Neural cell (in vitro differentiated cells): ENCODE measurements at regions not wholly inside any gene's neighbourhood (a gene's known extent, or its start where the extent isn't known, plus 50 kb on each side); places are given as distances from the start of the nearest gene placed in this dataset.

Experiments used
- H2AFZ ChIP-seq: fragments of 200-600, 300-800 bp; sonication (generic), shearing (Covaris generic); 2 replicates; pipeline ENCODE4 v1.6.0; 2014; ENCODE audit warnings: low read depth, mild to moderate bottlenecking, antibody characterized with exemption, low read length, moderate library complexity
- H3F3A ChIP-seq: fragments of 200-600 bp; shearing (Covaris generic); 2 replicates; pipeline ENCODE4 v1.6.1; 2016; ENCODE audit warnings: mild to moderate bottlenecking, moderate library complexity, mixed read lengths, antibody characterized with exemption, low read length; ENCODE audit not compliant: insufficient read depth, poor library complexity, severe bottlenecking
- H3K27ac ChIP-seq: fragments of 200-600, 300-800 bp; sonication (generic), shearing (Covaris generic); 2 replicates; pipeline ENCODE4 v1.5.1; 2014; ENCODE audit warnings: mild to moderate bottlenecking, low read length, moderate library complexity
- H3K27me3 ChIP-seq: fragments of 300-800, 200-600 bp; sonication (generic), shearing (Covaris generic); 2 replicates; pipeline ENCODE4 v1.6.0; 2014; ENCODE audit warnings: mild to moderate bottlenecking, low read depth, low read length, moderate library complexity; ENCODE audit not compliant: insufficient read depth
- H3K36me3 ChIP-seq: fragments of 300-800, 200-600 bp; sonication (generic), shearing (Covaris generic); 2 replicates; pipeline ENCODE4 v1.5.1; 2014; ENCODE audit warnings: mild to moderate bottlenecking, antibody characterized with exemption, low read length, moderate library complexity; ENCODE audit not compliant: insufficient read depth
- H3K4me2 ChIP-seq: fragments of 300-800, 200-600 bp; sonication (generic), shearing (Covaris generic); 2 replicates; pipeline ENCODE4 v1.6.0; 2014; ENCODE audit warnings: mild to moderate bottlenecking, low read length
- H3K4me3 ChIP-seq: fragments of 300-800, 200-600 bp; sonication (generic), shearing (Covaris generic); 2 replicates; pipeline ENCODE4 v1.5.1; 2014; ENCODE audit warnings: mild to moderate bottlenecking, low read length, moderate library complexity
- H3K79me2 ChIP-seq: fragments of 200-600 bp; shearing (Covaris generic); replicated peaks from 2 replicates; pipeline ENCODE4 v1.6.0; 2014; ENCODE audit warnings: mild to moderate bottlenecking, low read length, moderate library complexity; ENCODE audit not compliant: insufficient read depth
- H3K9ac ChIP-seq: fragments of 300-800, 200-600 bp; sonication (generic), shearing (Covaris generic); 2 replicates; pipeline ENCODE4 v1.6.1; 2016; ENCODE audit warnings: mild to moderate bottlenecking, low read length, mixed read lengths
- H3K9me2 ChIP-seq: fragments of 200-600 bp; shearing (Covaris generic); 2 replicates; pipeline ENCODE4 v1.6.1; 2016; ENCODE audit warnings: mild to moderate bottlenecking, low read length, mixed read lengths; ENCODE audit not compliant: insufficient read depth
- H3K9me3 ChIP-seq: fragments of 200-600, 300-800 bp; sonication (generic), shearing (Covaris generic); 2 replicates; pipeline ENCODE4 v1.6.1; 2016; ENCODE audit warnings: mild to moderate bottlenecking, mixed run types, low read length, moderate library complexity, mixed read lengths
- H4K20me1 ChIP-seq: fragments of 200-600 bp; shearing (Covaris generic); 2 replicates; pipeline ENCODE4 v1.6.1; 2016; ENCODE audit warnings: mild to moderate bottlenecking, mixed run types; ENCODE audit not compliant: insufficient read depth
- EP300 ChIP-seq: fragments of 450-650 bp; conservative IDR thresholded peaks from 2 replicates; pipeline ENCODE4 v1.6.1; 2014; ENCODE audit warnings: antibody characterized with exemption, mild to moderate bottlenecking, moderate library complexity; ENCODE audit not compliant: poor library complexity, severe bottlenecking
- EZH2 ChIP-seq: fragments of 200-600, 300-800 bp; shearing (Covaris generic), sonication (generic); IDR thresholded peaks from 2 replicates; pipeline ENCODE4 v1.6.1; 2014; ENCODE audit warnings: antibody characterized with exemption, low read length, borderline replicate concordance, mild to moderate bottlenecking; ENCODE audit not compliant: insufficient read depth, poor library complexity, severe bottlenecking
- MXI1 ChIP-seq: fragments of 450-650 bp; conservative IDR thresholded peaks from 2 replicates; pipeline ENCODE4 v1.6.1; 2014; ENCODE audit warnings: antibody characterized with exemption, mild to moderate bottlenecking; ENCODE audit not compliant: poor library complexity, severe bottlenecking
- POLR2AphosphoS5 ChIP-seq: IDR thresholded peaks from 2 replicates; pipeline ENCODE4 v1.6.1; 2012
- RAD21 ChIP-seq: fragments of 450-650 bp; conservative IDR thresholded peaks from 2 replicates; pipeline ENCODE4 v1.6.1; 2014; ENCODE audit warnings: antibody characterized with exemption, mild to moderate bottlenecking, moderate library complexity
- SMC3 ChIP-seq: fragments of 450-650 bp; conservative IDR thresholded peaks from 2 replicates; pipeline ENCODE4 v1.6.1; 2014; ENCODE audit warnings: antibody characterized with exemption, mild to moderate bottlenecking, moderate library complexity; ENCODE audit not compliant: poor library complexity
- TAF1 ChIP-seq: IDR thresholded peaks from 2 replicates; pipeline ENCODE4 v1.6.1; 2012; ENCODE audit warnings: low read depth
- TF ChIP-seq, protein P1 (sequence below): fragments of 450-650 bp; IDR thresholded peaks from 2 replicates; pipeline ENCODE4 v1.5.1; 2014; ENCODE audit warnings: antibody characterized with exemption, mild to moderate bottlenecking, moderate library complexity; ENCODE audit not compliant: poor library complexity, severe bottlenecking
- TF ChIP-seq, protein P2 (sequence below): IDR thresholded peaks from 2 replicates; pipeline ENCODE4 v1.6.1; 2012; ENCODE audit warnings: borderline replicate concordance

- Histone ChIP-seq H4K20me1 (no peaks in the 10 kb centered on the region), H3K9me3 (no peaks in the 10 kb centered on the region), H2AFZ (no peak overlapping the region), H3K4me3 (no peak overlapping the region), H3K79me2 (no peaks in the 10 kb centered on the region), H3K4me2 (no peak overlapping the region), H3K9ac (no peak overlapping the region), H3K36me3 (no peaks in the 10 kb centered on the region), H3K27me3 (no peaks in the 10 kb centered on the region), H3F3A (no peaks in the 10 kb centered on the region), H3K9me2 (no peaks in the 10 kb centered on the region), H3K27ac (no peak overlapping the region)
- no peak for TF ChIP-seq MXI1
- TF ChIP-seq, protein P1, sequence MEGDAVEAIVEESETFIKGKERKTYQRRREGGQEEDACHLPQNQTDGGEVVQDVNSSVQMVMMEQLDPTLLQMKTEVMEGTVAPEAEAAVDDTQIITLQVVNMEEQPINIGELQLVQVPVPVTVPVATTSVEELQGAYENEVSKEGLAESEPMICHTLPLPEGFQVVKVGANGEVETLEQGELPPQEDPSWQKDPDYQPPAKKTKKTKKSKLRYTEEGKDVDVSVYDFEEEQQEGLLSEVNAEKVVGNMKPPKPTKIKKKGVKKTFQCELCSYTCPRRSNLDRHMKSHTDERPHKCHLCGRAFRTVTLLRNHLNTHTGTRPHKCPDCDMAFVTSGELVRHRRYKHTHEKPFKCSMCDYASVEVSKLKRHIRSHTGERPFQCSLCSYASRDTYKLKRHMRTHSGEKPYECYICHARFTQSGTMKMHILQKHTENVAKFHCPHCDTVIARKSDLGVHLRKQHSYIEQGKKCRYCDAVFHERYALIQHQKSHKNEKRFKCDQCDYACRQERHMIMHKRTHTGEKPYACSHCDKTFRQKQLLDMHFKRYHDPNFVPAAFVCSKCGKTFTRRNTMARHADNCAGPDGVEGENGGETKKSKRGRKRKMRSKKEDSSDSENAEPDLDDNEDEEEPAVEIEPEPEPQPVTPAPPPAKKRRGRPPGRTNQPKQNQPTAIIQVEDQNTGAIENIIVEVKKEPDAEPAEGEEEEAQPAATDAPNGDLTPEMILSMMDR, result no peak
Measured at GRCh38 chr1:193310564-193310963, 124.2 kb upstream of the B3GALT2 start.

- Histone ChIP-seq H3K27me3 (no peaks in the 10 kb centered on the region), H3K36me3 (no peaks in the 10 kb centered on the region), H4K20me1 (no peaks in the 10 kb centered on the region), H3K79me2 (no peaks in the 10 kb centered on the region), H3K27ac (no peak overlapping the region), H3K9me3 (no peaks in the 10 kb centered on the region), H3K9me2 (no peaks in the 10 kb centered on the region), H2AFZ (no peak overlapping the region), H3K4me2 (no peak overlapping the region), H3K4me3 (no peak overlapping the region), H3K9ac (no peak overlapping the region), H3F3A (no peaks in the 10 kb centered on the region)
- TF ChIP-seq EZH2, result no peak
- no peak for TF ChIP-seq SMC3
- TF ChIP-seq RAD21, result no peak
- no peak for TF ChIP-seq EP300
- TF ChIP-seq, protein P1, result no peak
- no peak for TF ChIP-seq POLR2AphosphoS5
- TF ChIP-seq MXI1, result no peak
- TF ChIP-seq TAF1, result no peak
- TF ChIP-seq, protein P2, sequence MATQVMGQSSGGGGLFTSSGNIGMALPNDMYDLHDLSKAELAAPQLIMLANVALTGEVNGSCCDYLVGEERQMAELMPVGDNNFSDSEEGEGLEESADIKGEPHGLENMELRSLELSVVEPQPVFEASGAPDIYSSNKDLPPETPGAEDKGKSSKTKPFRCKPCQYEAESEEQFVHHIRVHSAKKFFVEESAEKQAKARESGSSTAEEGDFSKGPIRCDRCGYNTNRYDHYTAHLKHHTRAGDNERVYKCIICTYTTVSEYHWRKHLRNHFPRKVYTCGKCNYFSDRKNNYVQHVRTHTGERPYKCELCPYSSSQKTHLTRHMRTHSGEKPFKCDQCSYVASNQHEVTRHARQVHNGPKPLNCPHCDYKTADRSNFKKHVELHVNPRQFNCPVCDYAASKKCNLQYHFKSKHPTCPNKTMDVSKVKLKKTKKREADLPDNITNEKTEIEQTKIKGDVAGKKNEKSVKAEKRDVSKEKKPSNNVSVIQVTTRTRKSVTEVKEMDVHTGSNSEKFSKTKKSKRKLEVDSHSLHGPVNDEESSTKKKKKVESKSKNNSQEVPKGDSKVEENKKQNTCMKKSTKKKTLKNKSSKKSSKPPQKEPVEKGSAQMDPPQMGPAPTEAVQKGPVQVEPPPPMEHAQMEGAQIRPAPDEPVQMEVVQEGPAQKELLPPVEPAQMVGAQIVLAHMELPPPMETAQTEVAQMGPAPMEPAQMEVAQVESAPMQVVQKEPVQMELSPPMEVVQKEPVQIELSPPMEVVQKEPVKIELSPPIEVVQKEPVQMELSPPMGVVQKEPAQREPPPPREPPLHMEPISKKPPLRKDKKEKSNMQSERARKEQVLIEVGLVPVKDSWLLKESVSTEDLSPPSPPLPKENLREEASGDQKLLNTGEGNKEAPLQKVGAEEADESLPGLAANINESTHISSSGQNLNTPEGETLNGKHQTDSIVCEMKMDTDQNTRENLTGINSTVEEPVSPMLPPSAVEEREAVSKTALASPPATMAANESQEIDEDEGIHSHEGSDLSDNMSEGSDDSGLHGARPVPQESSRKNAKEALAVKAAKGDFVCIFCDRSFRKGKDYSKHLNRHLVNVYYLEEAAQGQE, result no peak
Measured at GRCh38 chr1:193309936-193310475, 123.6 kb upstream of the B3GALT2 start.
